HL-60 (cell line): ENCODE measurements at regions not wholly inside any gene's neighbourhood (a gene's known extent, or its start where the extent isn't known, plus 50 kb on each side); places are given as distances from the start of the nearest gene placed in this dataset.

Source experiments
- DNase-seq, 2 experiments: peaks; one replicate each; pipeline ENCODE4 v3.0.0-alpha.2; 2010 to 2020; ENCODE audit warnings: low read depth in 1 of 2, low spot score in 1 of 2
- H3K27ac ChIP-seq: fragments of 250-450 bp; sonication (Bioruptor Pico); replicated peaks from 2 replicates; pipeline ENCODE4 v1.5.1; 2020; ENCODE audit warnings: mild to moderate bottlenecking, moderate library complexity
- H3K27me3 ChIP-seq: fragments of 250-450 bp; sonication (Bioruptor Pico); 2 replicates; pipeline ENCODE4 v1.5.1; 2021; ENCODE audit warnings: mild to moderate bottlenecking, moderate library complexity; ENCODE audit not compliant: insufficient read depth, poor library complexity, severe bottlenecking
- H3K4me3 ChIP-seq: replicated peaks from 2 replicates; pipeline ENCODE4 v1.5.1; 2011; ENCODE audit warnings: mild to moderate bottlenecking, control low read depth, low read length; ENCODE audit not compliant: insufficient read depth
- GABPA ChIP-seq: IDR thresholded peaks from 2 replicates; pipeline ENCODE4 v1.6.1; 2012; ENCODE audit warnings: low read depth
- POLR2AphosphoS5 ChIP-seq: IDR thresholded peaks from 2 replicates; pipeline ENCODE4 v1.6.1; 2012; ENCODE audit warnings: low read depth
- SPI1 ChIP-seq: IDR thresholded peaks from 2 replicates; pipeline ENCODE4 v1.6.1; 2012; ENCODE audit warnings: low read depth, mild to moderate bottlenecking, borderline replicate concordance
- TF ChIP-seq, protein P1 (sequence below): IDR thresholded peaks from one replicate; pipeline ENCODE4 v1.5.1; 2011; ENCODE audit warnings: low read length, control low read depth, inconsistent platforms; ENCODE audit not compliant: insufficient read depth
- TF ChIP-seq, protein P2 (sequence below): IDR thresholded peaks from 2 replicates; pipeline ENCODE4 v1.6.1; 2012; ENCODE audit warnings: low read depth; ENCODE audit not compliant: insufficient replicate concordance

DNA sequence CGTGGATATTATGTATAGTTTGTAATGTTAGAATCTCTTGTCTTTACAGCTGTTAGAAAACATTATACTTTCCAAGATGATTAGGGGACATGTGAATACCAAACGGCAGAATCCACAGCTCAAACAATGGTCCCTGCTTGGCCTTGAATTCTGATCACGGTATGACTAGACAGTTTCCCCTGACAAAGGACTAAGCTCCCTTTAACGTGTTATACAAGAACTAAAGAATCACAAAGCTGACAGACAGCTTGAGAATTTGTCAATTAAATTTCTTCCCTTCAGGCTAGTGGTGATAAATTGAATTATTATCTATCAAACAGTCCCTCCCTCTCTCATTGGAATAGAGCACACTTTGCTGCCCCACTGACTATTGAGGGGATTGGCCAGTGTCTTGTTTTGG is 359.2 kb upstream of the ID2 start:
- no peak for DNase-seq
- no peak overlapping the region for H3K27ac ChIP-seq
- no peaks in the 10 kb centered on the region for H3K27me3 ChIP-seq
- H3K4me3 ChIP-seq, result no peak overlapping the region
- TF ChIP-seq, protein P1, sequence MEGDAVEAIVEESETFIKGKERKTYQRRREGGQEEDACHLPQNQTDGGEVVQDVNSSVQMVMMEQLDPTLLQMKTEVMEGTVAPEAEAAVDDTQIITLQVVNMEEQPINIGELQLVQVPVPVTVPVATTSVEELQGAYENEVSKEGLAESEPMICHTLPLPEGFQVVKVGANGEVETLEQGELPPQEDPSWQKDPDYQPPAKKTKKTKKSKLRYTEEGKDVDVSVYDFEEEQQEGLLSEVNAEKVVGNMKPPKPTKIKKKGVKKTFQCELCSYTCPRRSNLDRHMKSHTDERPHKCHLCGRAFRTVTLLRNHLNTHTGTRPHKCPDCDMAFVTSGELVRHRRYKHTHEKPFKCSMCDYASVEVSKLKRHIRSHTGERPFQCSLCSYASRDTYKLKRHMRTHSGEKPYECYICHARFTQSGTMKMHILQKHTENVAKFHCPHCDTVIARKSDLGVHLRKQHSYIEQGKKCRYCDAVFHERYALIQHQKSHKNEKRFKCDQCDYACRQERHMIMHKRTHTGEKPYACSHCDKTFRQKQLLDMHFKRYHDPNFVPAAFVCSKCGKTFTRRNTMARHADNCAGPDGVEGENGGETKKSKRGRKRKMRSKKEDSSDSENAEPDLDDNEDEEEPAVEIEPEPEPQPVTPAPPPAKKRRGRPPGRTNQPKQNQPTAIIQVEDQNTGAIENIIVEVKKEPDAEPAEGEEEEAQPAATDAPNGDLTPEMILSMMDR, result no peak
- TF ChIP-seq, protein P2, sequence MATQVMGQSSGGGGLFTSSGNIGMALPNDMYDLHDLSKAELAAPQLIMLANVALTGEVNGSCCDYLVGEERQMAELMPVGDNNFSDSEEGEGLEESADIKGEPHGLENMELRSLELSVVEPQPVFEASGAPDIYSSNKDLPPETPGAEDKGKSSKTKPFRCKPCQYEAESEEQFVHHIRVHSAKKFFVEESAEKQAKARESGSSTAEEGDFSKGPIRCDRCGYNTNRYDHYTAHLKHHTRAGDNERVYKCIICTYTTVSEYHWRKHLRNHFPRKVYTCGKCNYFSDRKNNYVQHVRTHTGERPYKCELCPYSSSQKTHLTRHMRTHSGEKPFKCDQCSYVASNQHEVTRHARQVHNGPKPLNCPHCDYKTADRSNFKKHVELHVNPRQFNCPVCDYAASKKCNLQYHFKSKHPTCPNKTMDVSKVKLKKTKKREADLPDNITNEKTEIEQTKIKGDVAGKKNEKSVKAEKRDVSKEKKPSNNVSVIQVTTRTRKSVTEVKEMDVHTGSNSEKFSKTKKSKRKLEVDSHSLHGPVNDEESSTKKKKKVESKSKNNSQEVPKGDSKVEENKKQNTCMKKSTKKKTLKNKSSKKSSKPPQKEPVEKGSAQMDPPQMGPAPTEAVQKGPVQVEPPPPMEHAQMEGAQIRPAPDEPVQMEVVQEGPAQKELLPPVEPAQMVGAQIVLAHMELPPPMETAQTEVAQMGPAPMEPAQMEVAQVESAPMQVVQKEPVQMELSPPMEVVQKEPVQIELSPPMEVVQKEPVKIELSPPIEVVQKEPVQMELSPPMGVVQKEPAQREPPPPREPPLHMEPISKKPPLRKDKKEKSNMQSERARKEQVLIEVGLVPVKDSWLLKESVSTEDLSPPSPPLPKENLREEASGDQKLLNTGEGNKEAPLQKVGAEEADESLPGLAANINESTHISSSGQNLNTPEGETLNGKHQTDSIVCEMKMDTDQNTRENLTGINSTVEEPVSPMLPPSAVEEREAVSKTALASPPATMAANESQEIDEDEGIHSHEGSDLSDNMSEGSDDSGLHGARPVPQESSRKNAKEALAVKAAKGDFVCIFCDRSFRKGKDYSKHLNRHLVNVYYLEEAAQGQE, result no peak
- TF ChIP-seq GABPA, result no peak
- TF ChIP-seq POLR2AphosphoS5, result no peak
- TF ChIP-seq SPI1, result no peak

DNA sequence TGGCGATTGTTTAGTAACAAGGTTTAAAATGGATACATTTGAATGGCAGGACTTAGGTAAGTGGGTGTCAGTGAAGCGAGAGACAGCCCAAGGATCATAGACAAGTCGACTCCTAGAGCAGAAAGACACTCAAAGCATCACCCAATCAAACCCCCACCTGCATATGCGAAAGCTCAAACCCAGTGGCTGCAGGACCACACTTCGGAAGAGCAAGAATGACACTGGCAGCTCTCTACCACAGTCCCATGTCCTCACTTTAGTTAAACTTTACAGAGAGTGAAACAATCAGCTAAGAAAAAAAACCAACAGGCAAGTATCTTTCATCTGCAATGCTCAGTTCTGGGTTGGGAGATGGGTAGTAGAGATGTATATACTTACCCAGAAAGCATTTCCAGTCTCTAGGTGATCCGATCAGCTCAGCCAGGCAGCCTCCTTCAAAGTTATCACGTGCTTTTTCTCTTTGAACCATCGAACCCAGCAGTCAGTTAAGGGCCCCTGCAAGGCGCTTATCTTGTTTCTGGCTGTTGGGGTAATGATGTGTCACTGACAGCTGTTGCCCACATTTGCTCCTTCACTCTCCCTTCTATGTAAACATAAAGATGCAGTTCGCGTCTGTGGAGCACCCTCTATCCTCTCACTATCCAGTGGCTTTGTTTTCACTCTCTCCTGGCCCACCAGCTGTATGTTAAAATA is 357.5 kb upstream of the ID2 start:
- Histone ChIP-seq H3K27me3 (no peaks in the 10 kb centered on the region), H3K27ac (no peak overlapping the region), H3K4me3 (no peak overlapping the region)
- no peak for DNase-seq
- TF ChIP-seq POLR2AphosphoS5, result no peak
- TF ChIP-seq, protein P1, result no peak
- no peak for TF ChIP-seq GABPA
- TF ChIP-seq SPI1, result no peak
- TF ChIP-seq, protein P2, result no peak

DNA sequence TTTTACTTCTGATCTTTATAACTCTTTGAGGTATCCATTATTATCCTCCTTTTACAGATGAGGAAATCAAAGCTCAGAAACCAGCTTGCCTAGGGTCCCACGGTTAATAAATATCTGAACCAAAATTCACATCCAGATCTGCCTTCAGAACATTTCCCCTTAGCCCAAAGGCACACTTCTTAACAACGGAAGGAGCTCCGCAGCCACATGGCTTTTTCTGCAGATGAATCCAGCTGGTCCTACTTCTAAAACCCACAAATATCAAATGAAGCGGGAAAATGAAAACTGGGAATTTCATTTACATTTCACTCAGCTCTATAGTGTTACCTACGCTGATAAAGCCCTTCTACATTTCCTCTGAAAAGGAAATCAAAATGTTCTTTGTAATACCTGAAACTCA is 357.0 kb upstream of the ID2 start:
- H3K27me3 ChIP-seq, result no peaks in the 10 kb centered on the region
- no peak for DNase-seq

More for the DNA sequence above, 357.0 kb upstream of the ID2 start:
- no peak overlapping the region for H3K4me3 ChIP-seq
- TF ChIP-seq, protein P2, result no peak
- TF ChIP-seq, protein P1, result no peak
- TF ChIP-seq GABPA (no peak), POLR2AphosphoS5 (no peak)
- no peak overlapping the region for H3K27ac ChIP-seq
